AG09319 (cell line): ENCODE measurements at regions not wholly inside any gene's neighbourhood (a gene's known extent, or its start where the extent isn't known, plus 50 kb on each side); places are given as distances from the start of the nearest gene placed in this dataset.
A peak's percentile ranks its signal among the peaks of the same experiment; 100 is the strongest.

ENCODE experiments used
- DNase-seq: peaks from one replicate; pipeline ENCODE4 v3.0.0-alpha.2; 2010; ENCODE audit warnings: low read depth; ENCODE audit errors: extremely low read depth
- TF ChIP-seq, protein P1 (sequence below): IDR thresholded peaks from 2 replicates; pipeline ENCODE4 v1.5.1; 2011; ENCODE audit warnings: low read depth, mild to moderate bottlenecking, inconsistent platforms, low read length, moderate library complexity

GRCh38 chr2:43083710-43084698 is 142.4 kb downstream of the ZFP36L2 start:
- DNase-seq: no peak
- TF ChIP-seq, protein P1, sequence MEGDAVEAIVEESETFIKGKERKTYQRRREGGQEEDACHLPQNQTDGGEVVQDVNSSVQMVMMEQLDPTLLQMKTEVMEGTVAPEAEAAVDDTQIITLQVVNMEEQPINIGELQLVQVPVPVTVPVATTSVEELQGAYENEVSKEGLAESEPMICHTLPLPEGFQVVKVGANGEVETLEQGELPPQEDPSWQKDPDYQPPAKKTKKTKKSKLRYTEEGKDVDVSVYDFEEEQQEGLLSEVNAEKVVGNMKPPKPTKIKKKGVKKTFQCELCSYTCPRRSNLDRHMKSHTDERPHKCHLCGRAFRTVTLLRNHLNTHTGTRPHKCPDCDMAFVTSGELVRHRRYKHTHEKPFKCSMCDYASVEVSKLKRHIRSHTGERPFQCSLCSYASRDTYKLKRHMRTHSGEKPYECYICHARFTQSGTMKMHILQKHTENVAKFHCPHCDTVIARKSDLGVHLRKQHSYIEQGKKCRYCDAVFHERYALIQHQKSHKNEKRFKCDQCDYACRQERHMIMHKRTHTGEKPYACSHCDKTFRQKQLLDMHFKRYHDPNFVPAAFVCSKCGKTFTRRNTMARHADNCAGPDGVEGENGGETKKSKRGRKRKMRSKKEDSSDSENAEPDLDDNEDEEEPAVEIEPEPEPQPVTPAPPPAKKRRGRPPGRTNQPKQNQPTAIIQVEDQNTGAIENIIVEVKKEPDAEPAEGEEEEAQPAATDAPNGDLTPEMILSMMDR: no peak

- no peak for DNase-seq
- TF ChIP-seq, protein P1: no peak
Measured at GRCh38 chr2:43082903-43083677, 143.3 kb downstream of the ZFP36L2 start.

GRCh38 chr2:43082111-43082894 is 144.1 kb downstream of the ZFP36L2 start:
- TF ChIP-seq, protein P1: no peak
- no peak for DNase-seq

DNA sequence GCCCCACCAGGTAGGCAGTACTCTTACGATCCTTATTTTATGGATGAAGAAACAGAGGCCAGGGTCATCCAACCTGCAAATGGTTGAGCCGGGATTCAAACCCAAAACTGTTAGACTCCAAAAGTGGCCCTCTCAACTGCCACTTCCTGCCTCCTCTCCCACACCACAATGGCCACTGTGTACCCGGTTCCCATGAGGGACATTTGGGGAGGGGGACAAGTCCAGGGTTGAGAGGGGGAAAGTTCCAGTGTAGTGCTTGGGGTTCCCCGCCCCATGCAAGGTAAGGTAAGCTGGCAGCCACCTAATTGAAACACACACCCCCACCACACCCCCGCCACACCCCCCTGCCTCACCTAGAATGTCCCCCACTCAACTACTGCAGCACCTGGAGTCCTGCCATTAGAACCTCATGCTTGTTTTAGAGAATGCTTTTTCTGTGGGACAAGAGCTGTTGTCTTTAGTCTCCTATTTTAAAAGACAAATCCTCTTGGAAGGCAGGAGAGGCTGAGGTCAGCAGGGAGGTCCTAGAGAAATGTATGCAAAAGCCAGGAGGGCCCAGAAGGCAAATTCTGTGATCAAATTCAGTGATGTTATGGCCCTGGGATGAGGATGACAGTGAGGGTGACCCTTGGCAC is 145.2 kb downstream of the ZFP36L2 start:
- DNase-seq: no peak
- TF ChIP-seq, protein P1: no peak

- DNase-seq: no peak
- TF ChIP-seq, protein P1: no peak
Measured at GRCh38 chr2:43080571-43081021, 145.8 kb downstream of the ZFP36L2 start.

DNA sequence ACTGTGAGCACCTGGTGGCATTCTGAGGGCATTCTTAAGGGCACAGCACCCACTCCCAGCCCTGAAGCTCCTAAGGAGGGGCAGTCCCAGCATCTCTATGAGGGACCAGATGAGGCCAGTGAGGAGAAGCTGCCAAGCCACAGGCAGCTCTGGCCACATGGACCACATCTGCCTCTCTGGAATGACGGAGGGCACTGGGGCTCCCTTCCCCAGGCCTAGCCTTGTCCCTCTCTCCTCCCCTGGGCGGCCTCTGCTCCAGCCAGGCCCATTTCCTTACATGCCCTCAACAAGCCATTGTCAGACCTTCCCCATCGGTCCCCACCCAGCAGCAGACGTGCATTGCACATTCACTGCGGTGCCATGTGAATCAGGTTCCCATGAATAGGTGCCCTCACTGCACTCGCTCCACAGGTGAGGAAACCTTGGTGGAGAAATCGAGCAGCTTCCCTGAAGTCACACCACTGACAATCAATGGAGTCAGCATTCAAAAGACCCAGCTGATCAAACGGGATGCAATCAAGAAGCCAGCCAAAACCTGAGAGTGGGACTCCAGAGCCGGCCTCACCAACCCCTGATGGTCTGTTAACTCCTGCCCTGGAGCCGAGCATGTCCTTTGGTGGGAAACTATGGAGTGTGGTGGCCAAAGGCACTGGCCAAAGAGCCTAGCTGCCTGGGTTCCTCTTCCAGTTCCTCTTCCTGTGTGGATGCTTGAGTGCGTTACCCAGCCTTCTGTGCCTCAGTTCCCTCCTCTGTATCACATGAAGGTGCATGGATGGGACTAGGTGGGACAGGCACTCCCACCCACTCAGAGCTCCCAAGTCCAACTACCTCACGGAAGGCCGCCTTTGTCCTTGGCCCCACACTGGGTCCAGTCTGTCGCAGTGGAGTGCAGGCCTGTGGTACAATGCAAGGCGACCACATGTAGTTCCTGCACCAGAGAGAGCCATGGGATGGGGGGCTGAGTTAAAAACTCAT is 147.3 kb downstream of the ZFP36L2 start:
- peak; percentile 51 for DNase-seq
- TF ChIP-seq, protein P1: no peak
